ENCODE measurements at regions not wholly inside any gene's neighbourhood (a gene's known extent, or its start where the extent isn't known, plus 50 kb on each side); places are given as distances from the start of the nearest gene placed in this dataset.

- DNase-seq = no peak
Observed at GRCh38 chr1:14220811-14221210, 377.7 kb upstream of the KAZN start.

- no peak for DNase-seq
Observed at GRCh38 chr1:14222086-14222485, 376.4 kb upstream of the KAZN start.

GRCh38 chr1:14228677-14229076 lies 369.8 kb upstream of the KAZN start:
- DNase-seq = no peak

- DNase-seq = no peak
Observed at GRCh38 chr1:14233510-14233909, 365.0 kb upstream of the KAZN start.

- DNase-seq = no peak
Observed at GRCh38 chr1:14236097-14236496, 362.4 kb upstream of the KAZN start.

GRCh38 chr1:14238472-14239307 lies 359.8 kb upstream of the KAZN start:
- DNase-seq = no peak

GRCh38 chr1:14240265-14240664 lies 358.2 kb upstream of the KAZN start:
- DNase-seq = no peak

GRCh38 chr1:14242123-14242522 lies 356.4 kb upstream of the KAZN start:
- DNase-seq = no peak

- no peak for DNase-seq
Observed at GRCh38 chr1:14242870-14243269, 355.6 kb upstream of the KAZN start.

- no peak for DNase-seq
Observed at GRCh38 chr1:14245954-14246353, 352.5 kb upstream of the KAZN start.

GRCh38 chr1:14246471-14246870 lies 352.0 kb upstream of the KAZN start:
- DNase-seq = no peak

- DNase-seq = no peak
Observed at GRCh38 chr1:14247666-14248065, 350.8 kb upstream of the KAZN start.

GRCh38 chr1:14251871-14252270 lies 346.6 kb upstream of the KAZN start:
- no peak for DNase-seq

- DNase-seq = no peak
Observed at GRCh38 chr1:14253676-14254075, 344.8 kb upstream of the KAZN start.

- no peak for DNase-seq
Observed at GRCh38 chr1:14254251-14254650, 344.2 kb upstream of the KAZN start.

- DNase-seq = no peak
Observed at GRCh38 chr1:14255233-14255632, 343.3 kb upstream of the KAZN start.

GRCh38 chr1:14255711-14256110 lies 342.8 kb upstream of the KAZN start:
- DNase-seq = no peak

- no peak for DNase-seq
Observed at GRCh38 chr1:14259191-14259757, 339.2 kb upstream of the KAZN start.

GRCh38 chr1:14260480-14260879 lies 338.0 kb upstream of the KAZN start:
- DNase-seq = no peak

- no peak for DNase-seq
Observed at GRCh38 chr1:14261395-14261794, 337.1 kb upstream of the KAZN start.

GRCh38 chr1:14262637-14263036 lies 335.8 kb upstream of the KAZN start:
- no peak for DNase-seq

- DNase-seq = no peak
Observed at GRCh38 chr1:14263225-14263624, 335.3 kb upstream of the KAZN start.

- DNase-seq = no peak
Observed at GRCh38 chr1:14263671-14264070, 334.8 kb upstream of the KAZN start.

- no peak for DNase-seq
Observed at GRCh38 chr1:14265495-14265894, 333.0 kb upstream of the KAZN start.

GRCh38 chr1:14267991-14268390 lies 330.5 kb upstream of the KAZN start:
- DNase-seq = no peak

Data from GF-D8 (cell line).